GM13976 (cell line): ENCODE measurements at regions not wholly inside any gene's neighbourhood (a gene's known extent, or its start where the extent isn't known, plus 50 kb on each side); places are given as distances from the start of the nearest gene placed in this dataset.

ENCODE experiments used
- DNase-seq: peaks from one replicate; pipeline ENCODE4 v3.0.0; 2012; ENCODE audit warnings: low spot score
- in situ Hi-C: fragments of 300-500 bp; cut with MboI; formaldehyde crosslinking; loops from one replicate; pipeline ENCODE4 v1.12.0; 2022; ENCODE audit warnings: low sequenced_read_pairs, mixed read lengths, inconsistent platforms; ENCODE audit not compliant: unreplicated experiment
- TF ChIP-seq, protein P1 (sequence below): IDR thresholded peaks from 2 replicates; pipeline ENCODE4 v1.5.1; 2012; ENCODE audit warnings: borderline replicate concordance, mild to moderate bottlenecking; ENCODE audit not compliant: insufficient read depth; ENCODE audit errors: extremely low read depth, missing control alignments, control extremely low read depth

DNA sequence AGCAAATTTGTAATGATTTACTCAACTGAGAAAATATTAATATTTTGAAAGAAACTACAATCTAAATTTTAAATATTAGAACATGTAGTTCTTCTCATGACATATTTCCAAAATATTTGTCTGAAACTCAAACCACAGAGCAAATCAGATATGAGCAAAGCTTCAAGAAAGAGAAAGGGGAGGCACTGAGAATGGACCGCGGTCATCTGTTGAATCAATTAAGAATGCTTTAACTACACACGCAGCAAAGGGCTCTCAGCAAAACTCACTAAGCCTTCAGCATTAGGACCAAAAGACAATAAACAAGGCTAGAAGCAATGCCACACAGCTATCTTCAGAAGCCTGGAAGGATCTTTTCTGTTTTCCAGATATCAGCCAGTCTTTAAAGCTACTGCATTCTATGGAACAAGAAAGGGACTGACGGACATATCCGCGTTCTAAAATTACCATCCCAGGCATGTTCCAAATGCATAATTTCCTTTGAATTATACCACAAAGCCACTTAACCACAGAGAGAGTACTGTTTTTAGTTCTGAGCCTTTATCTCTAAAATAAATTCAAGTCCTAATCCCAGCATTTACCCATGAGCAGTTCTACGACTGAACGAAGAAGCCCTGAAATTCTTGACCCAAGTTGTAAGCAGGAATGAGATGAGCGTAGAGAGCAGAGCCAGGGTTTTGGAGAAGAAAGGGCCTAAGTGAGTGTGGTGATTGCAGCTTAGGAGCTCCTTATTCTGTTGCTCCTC lies 513.5 kb downstream of the AGTPBP1 start:
- TF ChIP-seq, protein P1, sequence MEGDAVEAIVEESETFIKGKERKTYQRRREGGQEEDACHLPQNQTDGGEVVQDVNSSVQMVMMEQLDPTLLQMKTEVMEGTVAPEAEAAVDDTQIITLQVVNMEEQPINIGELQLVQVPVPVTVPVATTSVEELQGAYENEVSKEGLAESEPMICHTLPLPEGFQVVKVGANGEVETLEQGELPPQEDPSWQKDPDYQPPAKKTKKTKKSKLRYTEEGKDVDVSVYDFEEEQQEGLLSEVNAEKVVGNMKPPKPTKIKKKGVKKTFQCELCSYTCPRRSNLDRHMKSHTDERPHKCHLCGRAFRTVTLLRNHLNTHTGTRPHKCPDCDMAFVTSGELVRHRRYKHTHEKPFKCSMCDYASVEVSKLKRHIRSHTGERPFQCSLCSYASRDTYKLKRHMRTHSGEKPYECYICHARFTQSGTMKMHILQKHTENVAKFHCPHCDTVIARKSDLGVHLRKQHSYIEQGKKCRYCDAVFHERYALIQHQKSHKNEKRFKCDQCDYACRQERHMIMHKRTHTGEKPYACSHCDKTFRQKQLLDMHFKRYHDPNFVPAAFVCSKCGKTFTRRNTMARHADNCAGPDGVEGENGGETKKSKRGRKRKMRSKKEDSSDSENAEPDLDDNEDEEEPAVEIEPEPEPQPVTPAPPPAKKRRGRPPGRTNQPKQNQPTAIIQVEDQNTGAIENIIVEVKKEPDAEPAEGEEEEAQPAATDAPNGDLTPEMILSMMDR: no peak
- in situ Hi-C loops: no loop called here
- no peak for DNase-seq

DNA sequence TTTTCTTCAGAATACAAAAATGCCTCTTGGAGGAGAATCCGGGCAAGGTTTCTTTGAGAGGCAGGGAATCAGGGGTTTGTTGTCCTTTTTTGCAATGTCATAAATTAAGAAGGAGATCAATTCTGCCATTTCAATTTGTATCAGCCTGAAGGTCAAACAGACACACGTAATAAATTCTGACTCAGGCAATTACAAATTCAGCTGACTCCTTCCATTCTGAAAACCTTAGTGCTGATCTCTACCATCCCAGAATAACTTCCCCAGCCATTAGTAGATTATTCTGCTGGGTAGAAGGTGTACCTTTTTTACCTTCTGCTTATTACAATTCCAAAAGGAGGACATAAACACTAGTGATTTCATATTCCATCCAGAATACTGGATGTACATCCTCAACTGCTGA lies 516.6 kb downstream of the AGTPBP1 start:
- TF ChIP-seq, protein P1: no peak
- DNase-seq: no peak
- in situ Hi-C loops: no loop called here

DNA sequence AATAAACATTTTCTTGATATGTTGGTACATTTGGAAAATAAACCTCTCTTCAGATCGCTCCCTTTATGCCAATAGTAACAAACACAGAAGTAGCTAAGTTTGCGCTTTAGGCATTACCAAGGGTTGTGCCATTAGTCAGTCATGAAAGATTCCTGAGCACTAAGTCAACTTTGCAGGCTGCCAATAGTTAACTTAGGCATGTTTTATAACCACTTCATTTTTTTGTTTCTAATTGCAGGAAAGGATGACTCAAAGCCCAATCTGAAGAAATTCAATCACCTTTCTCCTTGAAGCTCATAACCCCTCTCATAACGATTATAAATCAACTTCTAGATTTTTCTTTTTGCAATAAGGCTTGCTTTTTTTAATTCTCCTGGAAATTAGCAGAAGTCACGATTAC lies 517.0 kb downstream of the AGTPBP1 start:
- no peak for DNase-seq
- TF ChIP-seq, protein P1: no peak
- in situ Hi-C loops: no loop called here

DNA sequence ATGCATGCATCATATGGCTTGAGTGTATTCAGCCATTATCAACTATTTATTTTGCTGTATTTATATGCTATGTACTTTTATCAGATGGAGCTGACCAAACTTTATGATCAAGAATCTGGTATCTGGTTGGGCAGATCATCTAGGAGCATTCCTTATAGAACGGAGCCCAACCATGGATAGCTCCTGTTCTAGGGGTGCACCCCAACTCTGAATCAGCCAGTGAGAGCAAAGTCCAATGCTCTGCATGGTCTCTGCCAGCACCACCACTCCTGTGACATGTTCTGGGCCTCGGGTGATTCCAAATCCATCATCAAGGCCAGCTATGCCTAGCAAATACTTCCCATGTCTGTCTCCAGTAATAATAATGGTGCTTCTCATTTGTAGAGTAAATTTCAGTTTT lies 517.5 kb downstream of the AGTPBP1 start:
- TF ChIP-seq, protein P1: no peak
- no peak for DNase-seq
- in situ Hi-C loops: no loop called here

DNA sequence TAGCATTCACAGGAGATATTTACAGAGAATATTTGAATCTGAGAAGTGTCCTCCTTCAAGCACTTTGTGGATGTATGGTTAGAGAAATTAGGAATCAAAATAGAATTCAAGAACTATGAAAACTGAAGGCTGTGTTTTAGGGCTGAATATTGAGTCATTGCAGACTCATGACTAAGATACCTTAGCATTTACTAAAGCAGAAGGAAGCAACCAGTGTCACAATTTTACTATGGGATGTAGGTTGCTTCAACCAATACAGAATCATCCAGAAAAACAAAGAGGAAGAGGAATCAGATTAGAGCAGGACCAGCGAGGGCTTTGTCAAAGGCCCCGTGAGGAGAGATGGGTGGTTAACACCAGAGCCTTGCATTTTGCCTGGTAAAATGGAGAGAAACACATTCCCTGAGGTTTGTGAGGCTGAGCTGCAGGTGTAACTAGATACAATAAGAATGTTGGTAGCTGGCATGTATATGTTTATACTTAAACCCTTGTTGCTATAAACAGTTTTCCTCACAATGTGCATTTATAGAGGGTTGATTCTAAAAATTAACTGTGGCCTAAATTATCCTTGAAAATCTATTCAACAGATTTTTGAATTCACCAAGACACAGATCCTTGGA lies 518.1 kb downstream of the AGTPBP1 start:
- in situ Hi-C loops: no loop called here
- no peak for DNase-seq
- TF ChIP-seq, protein P1: no peak

DNA sequence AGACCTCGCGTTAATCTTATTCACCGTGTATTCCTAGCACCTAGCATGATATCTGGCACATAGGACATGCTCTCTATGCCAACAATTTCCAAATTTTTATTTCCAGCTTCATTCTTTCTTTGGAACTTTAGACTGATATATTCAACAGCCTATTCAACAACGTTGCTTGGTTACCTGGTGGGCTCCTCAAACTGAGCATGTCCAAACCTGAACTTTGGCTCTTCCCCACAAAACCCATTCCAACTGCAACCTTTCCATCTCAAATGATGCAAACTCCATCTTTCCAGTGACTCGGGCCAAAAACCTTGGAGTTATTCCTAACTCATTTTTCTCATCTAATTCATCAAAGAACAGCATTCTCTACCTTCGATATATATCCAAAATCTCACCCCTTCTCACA lies 525.2 kb downstream of the AGTPBP1 start:
- TF ChIP-seq, protein P1: no peak
- no peak for DNase-seq
- in situ Hi-C loops: no loop called here
